ENCODE measurements at regions not wholly inside any gene's neighbourhood (a gene's known extent, or its start where the extent isn't known, plus 50 kb on each side); places are given as distances from the start of the nearest gene placed in this dataset.

DNA sequence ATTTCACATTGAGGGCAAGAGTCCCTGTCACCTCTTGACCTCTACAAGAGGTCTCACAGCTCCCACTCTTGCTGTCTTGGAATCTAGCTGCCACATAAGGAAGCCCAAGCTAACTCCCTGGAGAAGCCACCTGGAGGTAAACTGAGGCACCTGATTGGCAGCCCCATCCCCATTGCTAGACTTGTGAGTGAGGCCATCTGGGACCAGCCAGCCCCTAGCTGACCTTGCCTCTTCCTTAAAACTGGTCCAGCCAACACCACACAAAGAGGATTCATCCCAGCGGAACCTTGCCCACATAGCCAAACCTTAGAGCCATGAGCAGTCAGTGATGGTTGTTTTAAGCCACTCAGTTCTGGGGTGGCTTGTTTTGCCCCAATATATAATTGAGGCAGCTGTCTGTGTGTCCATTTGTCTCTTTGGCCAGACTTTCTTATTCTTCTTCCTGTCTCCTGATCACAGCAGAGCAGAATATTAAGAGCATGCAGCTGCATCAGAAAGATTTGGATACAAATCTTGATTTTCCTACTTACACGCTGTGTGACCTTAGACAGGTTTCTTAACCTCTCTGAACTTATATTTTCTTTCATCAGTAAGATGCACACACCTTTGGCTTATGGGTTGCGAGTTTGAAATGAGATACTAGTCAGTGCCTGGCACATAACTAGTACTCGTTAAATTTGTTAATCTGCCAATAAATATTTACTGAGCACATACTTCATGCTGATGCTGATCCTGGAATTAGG, 74.3 kb upstream of the TP53I11 start:
- FAIRE-seq (no peak), DNase-seq (peak in 1 of 5 donors; percentile 5)
- H3K4me1 ChIP-seq (ENCODE audit: control insufficient read depth in 2 of 3, insufficient read depth in 2 of 3, low read depth in 1 of 3, low read length in 3 of 3): peaks cover 0 to 9% (median 0%) of the 10 kb centered on the region in 3 donors
- no peak overlapping the region for H3K27ac ChIP-seq (ENCODE audit: low read depth in 2 of 2, low read length in 2 of 2)
- H3K27me3 ChIP-seq (ENCODE audit: control insufficient read depth, insufficient read depth, low read length): no peaks in the 10 kb centered on the region
- no peaks in the 10 kb centered on the region for H3K36me3 ChIP-seq (ENCODE audit: control insufficient read depth in 2 of 3, insufficient read depth in 3 of 3, low read length in 3 of 3)
- H3K4me3 ChIP-seq (ENCODE audit: low read length in 3 of 3): no peak overlapping the region
- TF ChIP-seq CTCF (IDR thresholded peaks at IDR 0.05; ENCODE audit: borderline replicate concordance, extremely low read depth, insufficient read depth): no peak
- no peaks in the 10 kb centered on the region for H3K9me3 ChIP-seq (ENCODE audit: control insufficient read depth in 2 of 3, insufficient read depth in 1 of 3, low read length in 3 of 3)
- no peak overlapping the region for H3K9ac ChIP-seq (ENCODE audit: low read length in 3 of 3)
- intact Hi-C loops (cut with DNase I): no loop called here

- DNase-seq (peak; percentile 38 to 83 (median 63)), FAIRE-seq (no peak)
- no peak overlapping the region for H3K4me3 ChIP-seq (ENCODE audit: low read length in 3 of 3)
- no peak overlapping the region for H3K9ac ChIP-seq (ENCODE audit: low read length in 3 of 3)
- peaks cover 0 to 9% (median 0%) of the 10 kb centered on the region in 3 donors for H3K4me1 ChIP-seq (ENCODE audit: control insufficient read depth in 2 of 3, insufficient read depth in 2 of 3, low read depth in 1 of 3, low read length in 3 of 3)
- peak overlapping the region in 1 of 2 donors; percentile 32 for H3K27ac ChIP-seq (ENCODE audit: low read depth in 2 of 2, low read length in 2 of 2)
- no peaks in the 10 kb centered on the region for H3K36me3 ChIP-seq (ENCODE audit: control insufficient read depth in 2 of 3, insufficient read depth in 3 of 3, low read length in 3 of 3)
- no peak for TF ChIP-seq CTCF (IDR thresholded peaks at IDR 0.05; ENCODE audit: borderline replicate concordance, extremely low read depth, insufficient read depth)
- H3K9me3 ChIP-seq (ENCODE audit: control insufficient read depth in 2 of 3, insufficient read depth in 1 of 3, low read length in 3 of 3): no peaks in the 10 kb centered on the region
- no peaks in the 10 kb centered on the region for H3K27me3 ChIP-seq (ENCODE audit: control insufficient read depth, insufficient read depth, low read length)
- intact Hi-C loops (cut with DNase I): no loop called here
These were observed 75.2 kb upstream of the TP53I11 start for GRCh38 chr11:45025716-45026492.

- FAIRE-seq (no peak), DNase-seq (no peak)
- H3K9ac ChIP-seq (ENCODE audit: low read length in 3 of 3): no peak overlapping the region
These were observed 76.2 kb upstream of the TP53I11 start for GRCh38 chr11:45026835-45027234.

More at GRCh38 chr11:45026835-45027234, 76.2 kb upstream of the TP53I11 start:
- no peak for TF ChIP-seq CTCF (IDR thresholded peaks at IDR 0.05; ENCODE audit: borderline replicate concordance, extremely low read depth, insufficient read depth)
- intact Hi-C loops (cut with DNase I): no loop called here
- no peaks in the 10 kb centered on the region for H3K36me3 ChIP-seq (ENCODE audit: control insufficient read depth in 2 of 3, insufficient read depth in 3 of 3, low read length in 3 of 3)
- H3K9me3 ChIP-seq (ENCODE audit: control insufficient read depth in 2 of 3, insufficient read depth in 1 of 3, low read length in 3 of 3): no peaks in the 10 kb centered on the region
- H3K4me1 ChIP-seq (ENCODE audit: control insufficient read depth in 2 of 3, insufficient read depth in 2 of 3, low read depth in 1 of 3, low read length in 3 of 3): peaks cover 0 to 7% (median 0%) of the 10 kb centered on the region in 3 donors
- no peak overlapping the region for H3K4me3 ChIP-seq (ENCODE audit: low read length in 3 of 3)
- H3K27ac ChIP-seq (ENCODE audit: low read depth in 2 of 2, low read length in 2 of 2): peak overlapping the region in 1 of 2 donors; percentile 65
- H3K27me3 ChIP-seq (ENCODE audit: control insufficient read depth, insufficient read depth, low read length): no peaks in the 10 kb centered on the region
